Tibial artery (tissue), 4 donors: ENCODE measurements at regions not wholly inside any gene's neighbourhood (a gene's known extent, or its start where the extent isn't known, plus 50 kb on each side); places are given as distances from the start of the nearest gene placed in this dataset.

Experiments
- DNase-seq, 2 donors: peaks; one replicate each; pipeline ENCODE4 v3.0.0-alpha.2; 2019
- H3K27ac ChIP-seq, 2 donors: fragments of 200-600 bp; sonication (generic) in 1 of 2; 1 replicate in 1 of 2; 2 replicates in 1 of 2; pipeline ENCODE4 v1.5.1; 2018 to 2019; ENCODE audit warnings: mild to moderate bottlenecking in 1 of 2
- H3K27me3 ChIP-seq, 2 donors: fragments of 200-600 bp; sonication (generic) in 1 of 2; one replicate each; pipeline versions ENCODE4 v1.5.1 to v1.6.0; 2016 to 2019
- H3K36me3 ChIP-seq, 3 donors: fragments of 200-600 bp; sonication (generic) in 2 of 3; one replicate each; pipeline ENCODE4 v1.5.1; 2016 to 2019; ENCODE audit warnings: mild to moderate bottlenecking in 2 of 3
- H3K4me1 ChIP-seq, 4 donors: fragments of 200-600 bp; sonication (generic) in 2 of 4; 1 replicate in 3 of 4; 2 replicates in 1 of 4; pipeline ENCODE4 v1.5.1; 2016 to 2019
- H3K4me3 ChIP-seq, 2 donors: fragments of 200-600 bp; sonication (generic) in 1 of 2; 1 replicate in 1 of 2; 2 replicates in 1 of 2; pipeline ENCODE4 v1.5.1; 2018 to 2019; ENCODE audit warnings: mild to moderate bottlenecking in 2 of 2
- H3K9me3 ChIP-seq, 3 donors: fragments of 200-600 bp; sonication (generic) in 1 of 3; one replicate each; pipeline ENCODE4 v1.5.1; 2016 to 2019
- CTCF ChIP-seq, 2 experiments: fragments of 200-600 bp in 1 of 2; fragments of 450-650 bp in 1 of 2; IDR thresholded peaks; one replicate each; pipeline ENCODE4 v1.5.1; 2017 to 2019; ENCODE audit warnings: antibody characterized with exemption in 2 of 2, mild to moderate bottlenecking in 1 of 2, moderate library complexity in 1 of 2
- intact Hi-C: fragments of 100-400 bp; cut with DNase I; formaldehyde crosslinking; loops from one replicate; pipeline ENCODE4 v1.15.0; 2023; ENCODE audit warnings: low total_unique reads

- no peaks in the 10 kb centered on the region for H3K9me3 ChIP-seq
- no peak for DNase-seq
- H3K27ac ChIP-seq: no peak overlapping the region
- H3K36me3 ChIP-seq: no peaks in the 10 kb centered on the region
- peaks cover 0 to 6% (median 3%) of the 10 kb centered on the region in 4 donors for H3K4me1 ChIP-seq
- H3K4me3 ChIP-seq: no peak overlapping the region
- intact Hi-C loops: no loop called here
- H3K27me3 ChIP-seq: no peaks in the 10 kb centered on the region
- no peak for TF ChIP-seq CTCF (IDR thresholded peaks at IDR 0.05)
Measured at GRCh38 chr3:107975529-107976201, 115.2 kb downstream of the CD47 start.

DNA sequence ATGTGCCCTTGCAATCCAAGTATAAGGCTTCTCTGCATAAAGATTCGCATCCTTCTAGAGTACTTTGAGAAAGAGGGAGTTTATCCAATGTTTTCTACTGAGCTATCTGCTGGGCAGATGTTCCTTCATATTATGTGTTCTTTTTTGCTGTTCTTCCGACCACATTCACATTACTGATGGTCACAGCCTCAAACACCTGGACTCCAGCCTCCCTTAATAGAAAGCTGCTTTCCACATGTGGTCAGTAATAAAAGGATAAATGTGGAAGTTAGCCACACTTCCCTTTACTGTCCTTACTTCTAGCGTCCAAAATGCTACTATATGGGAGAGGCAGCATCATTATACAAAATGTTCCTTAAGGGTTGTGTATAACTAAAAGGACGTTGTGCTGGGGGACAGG is 116.9 kb downstream of the CD47 start:
- Histone ChIP-seq H3K4me1 (peaks cover 0 to 20% (median 13%) of the 10 kb centered on the region in 4 donors), H3K9me3 (no peaks in the 10 kb centered on the region), H3K27me3 (no peaks in the 10 kb centered on the region), H3K36me3 (no peaks in the 10 kb centered on the region), H3K4me3 (no peak overlapping the region), H3K27ac (no peak overlapping the region)
- intact Hi-C loops: no loop called here
- no peak for TF ChIP-seq CTCF (IDR thresholded peaks at IDR 0.05)
- no peak for DNase-seq

DNA sequence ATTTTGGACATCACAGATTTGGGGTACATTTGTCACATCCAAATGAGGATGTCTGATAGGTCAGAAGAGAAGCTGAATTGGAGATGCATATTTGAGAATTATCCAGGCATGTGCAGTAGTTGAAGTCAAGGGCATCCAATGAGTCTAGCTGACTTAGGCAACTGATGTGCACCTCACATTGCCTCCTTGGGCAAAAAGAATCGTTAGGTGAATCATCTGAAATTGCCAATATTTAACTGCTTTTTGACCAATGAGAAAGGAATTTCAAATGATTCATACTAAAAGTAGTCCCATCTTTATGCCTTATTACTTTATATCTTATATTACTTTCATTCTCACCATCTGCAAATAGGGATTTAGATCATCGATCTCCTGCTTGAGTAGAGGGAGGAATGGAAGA is 117.7 kb downstream of the CD47 start:
- Histone ChIP-seq H3K9me3 (no peaks in the 10 kb centered on the region), H3K4me3 (no peak overlapping the region), H3K27ac (no peak overlapping the region), H3K27me3 (no peaks in the 10 kb centered on the region), H3K36me3 (no peaks in the 10 kb centered on the region), H3K4me1 (peaks cover 0 to 20% (median 13%) of the 10 kb centered on the region in 4 donors)
- intact Hi-C loops: no loop called here
- TF ChIP-seq CTCF (IDR thresholded peaks at IDR 0.05): no peak
- no peak for DNase-seq

GRCh38 chr3:107970993-107971580 is 119.7 kb downstream of the CD47 start:
- Histone ChIP-seq H3K4me1 (peaks cover 0 to 20% (median 13%) of the 10 kb centered on the region in 4 donors), H3K9me3 (no peaks in the 10 kb centered on the region), H3K36me3 (no peaks in the 10 kb centered on the region), H3K4me3 (no peak overlapping the region), H3K27ac (no peak overlapping the region), H3K27me3 (no peaks in the 10 kb centered on the region)
- intact Hi-C loops: no loop called here
- no peak for TF ChIP-seq CTCF (IDR thresholded peaks at IDR 0.05)
- DNase-seq: no peak

- DNase-seq: no peak
- no peaks in the 10 kb centered on the region for H3K36me3 ChIP-seq
- intact Hi-C loops: no loop called here
- H3K4me3 ChIP-seq: no peak overlapping the region
- no peak overlapping the region for H3K27ac ChIP-seq
- H3K4me1 ChIP-seq: peaks cover 0 to 20% (median 13%) of the 10 kb centered on the region in 4 donors
- H3K27me3 ChIP-seq: no peaks in the 10 kb centered on the region
- no peaks in the 10 kb centered on the region for H3K9me3 ChIP-seq
- TF ChIP-seq CTCF (IDR thresholded peaks at IDR 0.05): no peak
Measured at GRCh38 chr3:107969994-107970819, 120.6 kb downstream of the CD47 start.
